ENCODE measurements at regions not wholly inside any gene's neighbourhood (a gene's known extent, or its start where the extent isn't known, plus 50 kb on each side); places are given as distances from the start of the nearest gene placed in this dataset.
"Not testable (repeated sequence)": the region's sequence is repeated elsewhere in the genome, so short reads cannot be mapped to it uniquely, and the experiment has no call there.

GRCh38 chr7:138370956-138371355 is 89.1 kb upstream of the TRIM24 start:
- Mint-ChIP-seq H3K4me3 (no peak overlapping the region), H3K9me3 (peaks cover 30% of the 10 kb centered on the region), H3K27ac (no peak overlapping the region), H3K36me3 (no peaks in the 10 kb centered on the region), H3K4me1 (ENCODE audit: low read depth) (no peaks in the 10 kb centered on the region), H3K27me3 (no peaks in the 10 kb centered on the region)
- intact Hi-C loops (cut with micrococcal nuclease) = no loop called here
- ChIA-PET CTCF (no interaction called here), POLR2A (no interaction called here)
- DNase-seq = no peak

- POLR2A ChIA-PET = no interaction called here
- intact Hi-C loops (cut with micrococcal nuclease) = no loop called here
- Mint-ChIP-seq H3K27me3 (no peaks in the 10 kb centered on the region), H3K36me3 (no peaks in the 10 kb centered on the region), H3K4me1 (ENCODE audit: low read depth) (no peaks in the 10 kb centered on the region), H3K9me3 (peaks cover 22% of the 10 kb centered on the region), H3K4me3 (no peak overlapping the region), H3K27ac (no peak overlapping the region)
- CTCF ChIA-PET = interaction anchor here (0.6 kb wide), 1 partner anchor 69 kb away, joined by 4 read pairs; no protein-coding TSS in a partner anchor
- DNase-seq = no peak
These were observed 85.9 kb upstream of the TRIM24 start for GRCh38 chr7:138374119-138374693.

DNA sequence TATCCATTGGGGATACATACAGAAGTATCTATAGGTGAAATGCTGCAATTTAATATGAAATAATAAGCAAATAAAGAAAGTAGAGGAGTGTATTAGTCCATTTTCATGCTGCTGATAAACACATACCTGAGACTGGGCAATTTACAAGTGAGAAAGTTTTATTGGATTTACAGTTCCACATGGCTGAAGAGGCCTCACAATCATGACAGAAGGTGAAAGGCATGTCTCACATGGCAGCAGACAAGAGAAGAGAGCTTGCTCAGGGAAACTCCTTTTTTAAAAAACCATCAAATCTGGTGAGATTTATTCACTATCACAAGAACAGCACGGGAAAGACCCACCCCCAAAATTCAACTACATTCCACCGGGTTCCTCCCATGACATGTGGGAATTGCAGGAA is 82.8 kb upstream of the TRIM24 start:
- ChIA-PET CTCF (interaction anchor here (0.6 kb wide), 1 partner anchor 509 kb away, joined by 4 read pairs; no protein-coding TSS in a partner anchor), POLR2A (no interaction called here)
- no peaks in the 10 kb centered on the region for H3K4me1 Mint-ChIP-seq (ENCODE audit: low read depth)
- H3K27ac Mint-ChIP-seq = no peak overlapping the region
- intact Hi-C loops (cut with micrococcal nuclease) = no loop called here
- no peak overlapping the region for H3K4me3 Mint-ChIP-seq
- H3K36me3 Mint-ChIP-seq = no peaks in the 10 kb centered on the region
- no peak for DNase-seq
- no peaks in the 10 kb centered on the region for H3K9me3 Mint-ChIP-seq
- no peaks in the 10 kb centered on the region for H3K27me3 Mint-ChIP-seq

DNA sequence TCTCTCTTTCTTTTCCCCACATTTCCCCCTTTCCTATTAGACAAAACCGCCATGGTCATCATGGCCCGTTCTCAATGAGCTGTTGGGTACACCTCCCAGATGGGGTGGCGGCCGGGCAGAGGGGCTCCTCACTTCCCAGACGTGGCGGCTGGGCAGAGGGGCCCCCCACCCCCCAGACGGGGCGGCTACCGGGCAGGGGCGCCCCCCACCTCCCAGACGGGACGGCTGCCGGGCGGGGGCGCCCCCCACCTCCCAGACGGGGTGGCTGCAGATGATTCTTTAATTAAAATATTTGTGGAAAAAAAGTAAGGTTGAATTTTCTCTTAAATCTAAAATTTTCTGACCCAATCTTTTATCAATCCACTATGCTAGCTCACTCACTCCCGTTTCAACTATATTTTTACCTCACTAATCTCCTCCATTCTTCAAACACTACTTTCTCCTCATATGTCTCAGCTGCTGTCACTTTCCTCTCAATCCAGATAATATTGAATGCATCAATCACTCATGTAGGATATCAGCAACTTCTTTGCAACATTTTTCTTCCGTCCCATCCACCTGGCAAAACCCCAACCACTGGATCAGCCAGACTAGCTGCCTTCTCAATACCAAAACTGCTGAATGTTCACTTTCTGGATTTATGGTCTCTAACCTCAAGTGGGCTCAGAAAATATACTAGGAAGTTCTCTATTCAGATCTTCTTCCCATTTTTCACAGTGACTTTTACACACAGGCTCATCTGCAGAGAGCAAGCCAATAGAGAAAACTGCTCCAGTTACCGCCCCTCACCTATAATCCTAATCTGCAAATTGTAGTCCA is 81.1 kb upstream of the TRIM24 start:
- intact Hi-C loops (cut with micrococcal nuclease) = no loop called here
- ChIA-PET POLR2A (no interaction called here), CTCF (no interaction called here)
- H3K27me3 Mint-ChIP-seq = no peaks in the 10 kb centered on the region
- DNase-seq = no peak
- H3K36me3 Mint-ChIP-seq = no peaks in the 10 kb centered on the region
- no peak overlapping the region for H3K27ac Mint-ChIP-seq
- H3K9me3 Mint-ChIP-seq = no peaks in the 10 kb centered on the region
- no peaks in the 10 kb centered on the region for H3K4me1 Mint-ChIP-seq (ENCODE audit: low read depth)
- no peak overlapping the region for H3K4me3 Mint-ChIP-seq

GRCh38 chr7:138382862-138383565 is 77.0 kb upstream of the TRIM24 start:
- CTCF ChIA-PET = no interaction called here
- intact Hi-C loops (cut with micrococcal nuclease) = no loop called here
- Mint-ChIP-seq H3K4me3 (no peak overlapping the region), H3K36me3 (no peaks in the 10 kb centered on the region), H3K27ac (no peak overlapping the region), H3K9me3 (peaks cover 2% of the 10 kb centered on the region), H3K4me1 (ENCODE audit: low read depth) (no peaks in the 10 kb centered on the region), H3K27me3 (no peaks in the 10 kb centered on the region)
- POLR2A ChIA-PET = no interaction called here
- DNase-seq = no peak

DNA sequence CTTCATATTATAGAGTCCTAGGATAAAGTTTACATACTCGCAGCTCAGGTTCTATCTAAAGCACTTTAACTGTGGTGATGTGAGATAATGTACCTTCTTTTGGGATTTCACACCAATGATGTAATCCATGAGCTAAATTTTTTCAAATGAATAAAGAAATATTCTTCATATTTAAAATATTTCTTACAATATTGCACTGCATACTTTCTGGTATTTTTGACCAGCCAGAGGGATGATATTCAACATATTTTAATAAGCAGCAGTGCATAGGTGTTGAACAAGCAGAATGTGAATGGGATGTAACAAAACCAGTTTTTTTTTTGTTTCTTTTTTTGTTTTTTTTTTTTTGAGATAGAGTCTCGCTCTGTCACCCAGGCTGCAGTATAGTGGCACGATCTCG is 73.2 kb upstream of the TRIM24 start:
- H3K27me3 Mint-ChIP-seq = no peaks in the 10 kb centered on the region
- DNase-seq = no peak
- peaks cover 3% of the 10 kb centered on the region for H3K9me3 Mint-ChIP-seq
- CTCF ChIA-PET = no interaction called here
- intact Hi-C loops (cut with micrococcal nuclease) = no loop called here
- H3K4me1 Mint-ChIP-seq (ENCODE audit: low read depth) = no peaks in the 10 kb centered on the region
- POLR2A ChIA-PET = no interaction called here
- H3K4me3 Mint-ChIP-seq = no peak overlapping the region
- no peaks in the 10 kb centered on the region for H3K36me3 Mint-ChIP-seq
- H3K27ac Mint-ChIP-seq = no peak overlapping the region

DNA sequence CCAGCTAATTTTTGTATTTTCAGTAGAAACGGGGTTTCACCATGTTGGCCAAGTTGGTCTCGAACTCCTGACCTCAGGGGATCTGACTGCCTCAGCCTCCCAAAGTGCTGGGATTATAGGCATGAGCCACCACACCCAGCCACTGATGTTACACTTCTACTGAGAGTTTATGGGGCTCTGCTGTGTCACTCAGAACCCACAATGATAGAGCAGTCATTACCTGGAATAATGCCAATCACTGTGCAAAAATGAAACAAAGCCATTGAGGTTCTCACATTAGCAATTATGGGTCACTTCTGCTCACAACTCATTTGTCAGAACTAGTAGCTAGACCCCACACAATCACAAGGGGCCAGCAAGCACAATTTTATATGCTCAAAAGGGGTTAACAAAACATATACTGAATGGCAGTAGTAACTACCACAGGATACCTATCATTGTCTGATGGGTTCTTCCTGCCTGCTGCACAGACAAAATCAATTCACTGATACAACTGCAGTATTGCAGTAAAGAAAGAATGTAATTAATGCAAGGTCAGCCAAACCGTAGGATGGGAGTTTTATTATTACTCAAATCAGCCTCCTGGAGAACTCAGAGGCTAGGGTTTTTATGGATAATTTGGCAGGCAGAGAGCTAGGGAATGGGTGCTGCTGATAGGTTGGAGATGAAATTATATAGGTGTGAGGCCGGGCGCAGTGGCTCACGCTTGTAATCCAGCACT is 72.1 kb upstream of the TRIM24 start:
- peaks cover 3% of the 10 kb centered on the region for H3K9me3 Mint-ChIP-seq
- H3K4me3 Mint-ChIP-seq = no peak overlapping the region
- H3K27ac Mint-ChIP-seq = no peak overlapping the region
- ChIA-PET CTCF (no interaction called here), POLR2A (no interaction called here)
- no peaks in the 10 kb centered on the region for H3K27me3 Mint-ChIP-seq
- DNase-seq = no peak
- no peaks in the 10 kb centered on the region for H3K4me1 Mint-ChIP-seq (ENCODE audit: low read depth)
- intact Hi-C loops (cut with micrococcal nuclease) = no loop called here
- no peaks in the 10 kb centered on the region for H3K36me3 Mint-ChIP-seq

DNA sequence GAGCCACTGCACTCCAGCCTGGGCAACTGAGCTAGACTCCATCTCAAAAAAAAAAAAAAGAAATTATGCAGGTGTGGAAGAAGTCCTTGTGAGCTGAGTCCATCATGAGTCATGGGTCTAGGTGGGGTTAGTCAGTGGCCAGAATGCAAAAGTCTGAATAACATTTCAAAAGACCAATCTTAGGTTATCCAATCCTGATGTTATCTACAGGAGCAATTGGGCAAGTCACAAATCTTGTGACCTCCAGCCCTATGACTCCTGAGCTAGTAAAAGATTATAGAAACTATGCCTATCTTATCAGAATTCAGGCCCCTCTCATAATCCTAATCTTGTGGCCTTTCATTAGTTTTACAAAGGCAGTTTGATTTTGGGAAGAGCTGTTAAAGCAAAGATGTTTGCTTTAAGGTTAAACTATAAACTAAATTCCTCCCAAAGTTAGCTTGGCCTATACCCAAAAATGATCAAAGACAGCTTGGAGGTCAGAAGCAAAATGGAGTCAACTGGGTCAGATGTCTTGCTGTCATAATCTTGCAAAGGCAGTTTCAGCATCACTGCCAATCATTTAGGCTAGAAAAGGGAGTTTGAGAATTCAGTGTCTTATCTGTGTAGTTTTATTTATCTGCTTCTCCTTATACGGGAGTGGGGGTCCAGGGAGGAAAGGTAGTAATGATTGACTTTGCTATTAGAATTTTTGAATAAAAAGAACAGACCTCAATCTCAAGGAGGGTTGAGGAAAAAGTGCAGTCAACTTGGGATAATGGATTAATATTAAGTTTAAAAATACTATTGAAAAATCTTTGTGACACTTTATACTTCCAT is 71.2 kb upstream of the TRIM24 start:
- DNase-seq = no peak
- Mint-ChIP-seq H3K27ac (no peak overlapping the region), H3K9me3 (peaks cover 3% of the 10 kb centered on the region), H3K4me3 (no peak overlapping the region), H3K4me1 (ENCODE audit: low read depth) (no peaks in the 10 kb centered on the region), H3K27me3 (no peaks in the 10 kb centered on the region), H3K36me3 (no peaks in the 10 kb centered on the region)
- ChIA-PET CTCF (no interaction called here), POLR2A (no interaction called here)
- intact Hi-C loops (cut with micrococcal nuclease) = no loop called here

DNA sequence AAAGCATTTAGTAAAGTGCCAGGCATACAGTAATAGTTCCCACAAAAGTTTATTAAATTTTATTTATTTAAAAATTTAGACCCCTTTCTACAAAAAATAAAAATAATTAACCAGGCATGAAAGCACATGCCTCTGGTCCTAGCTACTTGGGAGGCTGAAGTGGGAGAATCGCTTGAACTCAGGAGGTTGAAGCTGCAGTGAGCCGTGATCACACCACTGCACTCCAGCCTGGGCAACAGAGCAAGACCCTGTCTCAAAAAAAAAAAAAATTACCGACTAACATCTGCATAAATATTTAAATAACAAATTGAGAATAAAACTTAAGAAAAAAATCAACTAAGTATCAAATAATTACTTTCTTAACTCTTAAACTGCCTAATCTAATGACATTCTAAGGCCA is 64.3 kb upstream of the TRIM24 start:
- H3K27ac Mint-ChIP-seq = no peak overlapping the region

DNA sequence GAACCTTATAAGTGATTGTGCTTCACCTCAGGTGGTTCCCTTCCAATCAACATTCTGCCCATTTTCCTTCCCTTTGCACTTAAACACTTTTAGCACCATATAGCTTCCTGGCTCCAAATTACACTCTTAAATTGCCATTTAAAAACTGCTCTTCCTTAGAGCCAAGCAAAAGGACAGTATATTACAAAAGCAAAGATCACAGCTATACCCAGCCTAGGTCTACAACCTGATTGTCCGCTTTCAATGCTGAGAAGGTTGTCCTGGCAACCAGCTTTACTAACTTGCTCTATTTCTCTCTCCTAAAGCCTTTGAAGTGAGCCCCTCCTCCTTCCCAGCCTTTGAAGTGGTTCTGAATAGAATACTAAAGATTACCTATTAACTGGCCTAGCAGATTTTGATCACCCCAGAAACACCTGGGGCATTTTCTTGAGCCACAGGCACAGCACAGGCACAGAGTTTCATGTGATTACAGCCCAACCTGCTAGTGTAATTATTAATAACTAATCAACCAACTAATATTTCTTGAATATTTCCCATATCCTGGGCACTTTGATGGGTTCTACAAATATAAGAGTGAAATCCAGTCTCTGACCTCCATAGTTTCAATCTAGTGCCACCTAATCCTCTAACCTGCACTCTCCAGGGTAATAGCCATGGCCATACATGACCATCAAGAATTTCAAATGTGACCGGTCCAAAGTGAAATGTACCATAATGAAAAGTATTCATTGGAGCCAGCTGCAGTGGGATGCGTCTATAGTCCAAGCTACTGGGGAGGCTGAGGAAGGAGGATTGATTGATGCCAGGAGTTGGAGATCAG is 63.6 kb upstream of the TRIM24 start:
- H3K9me3 Mint-ChIP-seq = no peaks in the 10 kb centered on the region
- no peak for DNase-seq
- no peaks in the 10 kb centered on the region for H3K27me3 Mint-ChIP-seq
- ChIA-PET CTCF (no interaction called here), POLR2A (no interaction called here)
- H3K36me3 Mint-ChIP-seq = no peaks in the 10 kb centered on the region
- no peaks in the 10 kb centered on the region for H3K4me1 Mint-ChIP-seq (ENCODE audit: low read depth)
- no peak overlapping the region for H3K27ac Mint-ChIP-seq
- H3K4me3 Mint-ChIP-seq = no peak overlapping the region
- intact Hi-C loops (cut with micrococcal nuclease) = no loop called here

More for the DNA sequence above, 64.3 kb upstream of the TRIM24 start:
- H3K27me3 Mint-ChIP-seq = no peaks in the 10 kb centered on the region
- ChIA-PET POLR2A (no interaction called here), CTCF (no interaction called here)
- H3K36me3 Mint-ChIP-seq = no peaks in the 10 kb centered on the region
- H3K4me3 Mint-ChIP-seq = no peak overlapping the region
- no peak for DNase-seq
- no peaks in the 10 kb centered on the region for H3K4me1 Mint-ChIP-seq (ENCODE audit: low read depth)
- intact Hi-C loops (cut with micrococcal nuclease) = no loop called here
- H3K9me3 Mint-ChIP-seq = no peaks in the 10 kb centered on the region

- DNase-seq; intact Hi-C loops (cut with micrococcal nuclease); H3K27me3 Mint-ChIP-seq; H3K4me3 Mint-ChIP-seq; CTCF ChIA-PET; H3K4me1 Mint-ChIP-seq (ENCODE audit: low read depth); H3K9me3 Mint-ChIP-seq; POLR2A ChIA-PET; H3K36me3 Mint-ChIP-seq; H3K27ac Mint-ChIP-seq: not testable (repeated sequence)
These were observed 63.0 kb upstream of the TRIM24 start for GRCh38 chr7:138397071-138397433.
